HG02884 (cell line): ENCODE measurements at regions not wholly inside any gene's neighbourhood (a gene's known extent, or its start where the extent isn't known, plus 50 kb on each side); places are given as distances from the start of the nearest gene placed in this dataset.
A peak's percentile ranks its signal among the peaks of the same experiment; 100 is the strongest.

ENCODE experiments used
- ATAC-seq: cut with Tn5 transposase; IDR thresholded peaks from one replicate; pipeline ENCODE4 v1.9.1; 2021; ENCODE audit warnings: mild to moderate bottlenecking, moderate library complexity; ENCODE audit not compliant: unreplicated experiment

GRCh38 chrX:10047133-10047532, 80.0 kb downstream of the CLDN34 start:
- no peak for ATAC-seq

DNA sequence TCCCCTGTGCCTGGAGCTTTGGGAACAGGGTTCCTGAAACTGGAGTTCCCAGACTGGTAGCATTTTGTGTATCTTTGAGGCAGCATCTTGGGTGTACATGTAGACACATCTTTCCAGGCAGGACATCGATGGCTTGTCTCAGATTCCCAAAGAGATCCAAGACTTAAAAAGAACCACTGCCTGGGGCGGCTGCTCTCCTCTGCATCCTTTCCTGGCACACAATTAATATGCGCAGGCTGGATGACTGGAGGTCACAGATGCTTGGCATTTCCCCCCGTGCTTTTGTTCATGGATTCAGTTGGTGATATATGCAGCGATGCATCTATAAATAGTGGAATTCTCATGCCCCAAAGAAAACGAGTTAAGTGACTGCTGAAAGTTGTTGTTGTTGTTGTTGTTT, 80.5 kb downstream of the CLDN34 start:
- no peak for ATAC-seq

- no peak for ATAC-seq
Measured at GRCh38 chrX:10048076-10048475, 80.9 kb downstream of the CLDN34 start.

- ATAC-seq = no peak
Measured at GRCh38 chrX:10048707-10049106, 81.5 kb downstream of the CLDN34 start.

DNA sequence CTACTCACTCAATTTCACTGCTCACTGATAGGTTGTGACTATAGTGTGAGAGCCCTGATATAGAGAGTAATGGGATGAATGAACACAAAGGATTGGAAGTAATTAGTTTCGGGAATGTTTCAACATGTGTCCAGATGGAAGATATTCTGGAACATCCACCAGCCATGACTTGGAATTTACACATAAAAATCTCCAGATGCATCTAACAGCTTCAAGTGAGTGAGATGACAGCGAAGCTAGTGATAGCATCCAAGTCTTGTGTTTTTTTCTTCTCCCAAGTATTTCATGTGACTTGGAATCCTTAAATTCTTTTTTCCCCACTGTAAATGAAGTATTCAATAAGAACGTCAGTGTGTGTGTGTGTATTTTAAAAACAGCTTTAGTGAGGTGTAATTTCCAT, 82.1 kb downstream of the CLDN34 start:
- ATAC-seq = no peak

DNA sequence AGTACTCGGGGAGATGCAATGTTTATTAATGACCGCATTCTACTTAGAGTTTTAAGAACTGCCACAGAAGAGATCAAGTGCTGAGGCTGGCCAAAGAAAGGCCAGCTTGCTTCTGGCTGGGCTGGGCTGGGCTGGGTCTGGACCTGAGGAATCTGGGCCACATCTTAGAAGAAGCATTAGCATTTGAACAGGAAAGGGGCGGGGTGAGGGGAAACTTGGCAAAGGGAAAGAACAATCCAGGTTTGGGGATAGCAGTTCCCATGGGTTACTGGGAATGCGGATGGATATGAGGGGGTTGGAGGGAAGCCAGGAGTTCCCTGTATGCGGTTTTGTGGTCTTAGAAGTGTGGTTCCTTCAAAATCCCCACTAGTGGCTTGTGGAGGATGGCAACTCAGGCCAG, 83.3 kb downstream of the CLDN34 start:
- no peak for ATAC-seq

DNA sequence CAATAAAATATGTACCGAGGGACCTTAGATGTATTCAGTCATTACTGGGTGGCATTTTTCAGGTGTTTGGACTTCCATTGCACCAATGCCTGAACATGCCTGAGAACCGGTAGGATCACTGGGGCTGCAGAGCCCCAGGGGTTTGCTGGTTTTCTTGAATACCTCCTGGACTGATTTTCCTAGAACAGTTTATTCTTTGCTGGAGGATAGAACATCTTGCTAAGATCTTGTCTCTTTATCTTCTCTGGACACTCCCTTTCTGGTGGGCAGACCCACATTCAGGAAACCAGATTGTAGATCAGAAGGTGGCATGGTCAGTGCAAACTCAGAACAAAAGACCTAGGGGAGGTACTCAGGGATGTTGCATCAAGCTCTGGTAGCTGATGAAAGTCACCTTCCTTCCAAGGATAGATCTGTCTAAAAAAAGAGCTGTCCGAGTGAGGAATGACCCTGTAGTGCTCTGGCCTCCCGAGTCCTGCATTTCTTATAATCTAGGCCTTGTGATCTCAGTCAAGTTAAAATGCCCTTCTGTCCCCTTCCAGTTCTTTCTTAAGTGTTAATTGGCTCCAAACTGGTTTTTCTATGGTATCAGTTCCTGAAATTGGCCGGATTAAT, 84.8 kb downstream of the CLDN34 start:
- ATAC-seq = no peak

DNA sequence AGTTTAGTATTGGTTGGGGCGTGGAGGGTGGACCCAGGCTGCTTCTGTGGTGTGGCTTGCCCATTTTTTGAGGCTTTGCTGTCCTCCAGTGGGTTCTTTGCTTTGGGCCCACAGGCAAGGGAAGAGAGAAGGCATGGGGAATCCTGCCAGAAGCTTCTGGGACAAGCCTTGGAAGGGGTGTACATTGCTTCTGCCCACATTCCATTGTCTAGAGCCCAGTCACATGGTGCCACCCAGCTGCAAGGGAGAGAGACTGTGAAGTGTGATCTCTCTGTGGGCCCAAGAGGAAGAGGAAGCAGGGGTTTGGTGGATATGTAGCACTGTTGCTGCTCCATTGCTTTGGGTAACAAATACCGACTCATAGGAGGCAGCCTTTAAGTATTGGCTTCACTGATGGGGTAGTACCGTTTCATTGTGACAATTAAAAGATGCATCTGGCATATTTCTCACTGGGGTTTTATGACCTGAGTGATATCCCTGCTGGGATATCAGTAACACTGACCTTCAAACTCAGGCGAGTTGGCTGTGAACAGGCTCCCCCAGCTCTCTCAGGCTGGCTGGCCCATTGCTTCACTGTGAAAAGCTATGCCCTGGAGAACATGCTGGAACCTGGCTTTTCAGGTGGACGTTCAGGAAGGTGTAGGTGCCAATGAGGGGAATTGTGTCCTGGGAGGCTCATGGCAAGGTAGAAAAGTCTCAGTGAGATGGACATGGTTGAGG, 85.9 kb downstream of the CLDN34 start:
- no peak for ATAC-seq

DNA sequence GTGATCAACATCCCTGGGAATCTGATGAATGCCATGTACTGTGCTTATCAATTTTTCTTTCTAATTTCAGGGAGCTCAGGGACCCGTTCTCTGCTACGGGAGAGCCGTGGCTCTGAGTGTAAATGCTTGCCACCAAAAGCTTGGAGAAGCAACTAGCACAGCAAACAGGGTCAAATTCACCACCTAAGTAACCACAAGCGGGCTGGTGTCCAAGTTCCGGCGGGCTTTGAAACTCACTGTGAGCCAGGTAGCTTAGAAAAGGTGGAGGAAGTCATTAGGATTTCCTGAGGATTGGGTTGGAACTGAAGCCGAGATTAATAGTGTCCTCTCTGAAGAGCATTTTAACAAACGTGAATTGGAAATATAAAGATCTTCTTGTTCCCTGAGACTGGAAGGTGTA, 87.2 kb downstream of the CLDN34 start:
- no peak for ATAC-seq

- ATAC-seq = no peak
Measured at GRCh38 chrX:10055430-10055829, 88.3 kb downstream of the CLDN34 start.

DNA sequence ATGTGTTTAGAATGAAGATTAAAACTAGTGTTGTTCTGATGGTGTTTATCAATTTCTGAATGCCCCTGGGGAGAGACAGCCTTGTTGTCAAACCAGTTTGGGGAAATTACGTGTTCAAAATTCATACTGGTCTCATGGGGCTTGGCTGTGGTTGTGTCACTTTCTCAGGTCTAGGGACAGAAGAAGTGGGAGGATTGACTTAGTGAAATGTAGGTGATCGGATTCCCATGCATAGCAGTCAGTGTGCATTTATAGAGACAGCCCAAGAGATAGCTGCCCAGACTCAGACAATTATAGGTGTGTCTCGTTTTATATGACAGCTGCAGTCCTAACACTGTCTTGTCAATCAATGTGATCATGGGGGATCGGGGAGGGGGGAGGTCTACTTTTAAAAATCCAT, 94.4 kb upstream of the CLCN4 start:
- peak; percentile 72 for ATAC-seq

- no peak for ATAC-seq
Measured at GRCh38 chrX:10062980-10063379, 93.8 kb upstream of the CLCN4 start.

GRCh38 chrX:10064736-10065135, 92.0 kb upstream of the CLCN4 start:
- no peak for ATAC-seq

DNA sequence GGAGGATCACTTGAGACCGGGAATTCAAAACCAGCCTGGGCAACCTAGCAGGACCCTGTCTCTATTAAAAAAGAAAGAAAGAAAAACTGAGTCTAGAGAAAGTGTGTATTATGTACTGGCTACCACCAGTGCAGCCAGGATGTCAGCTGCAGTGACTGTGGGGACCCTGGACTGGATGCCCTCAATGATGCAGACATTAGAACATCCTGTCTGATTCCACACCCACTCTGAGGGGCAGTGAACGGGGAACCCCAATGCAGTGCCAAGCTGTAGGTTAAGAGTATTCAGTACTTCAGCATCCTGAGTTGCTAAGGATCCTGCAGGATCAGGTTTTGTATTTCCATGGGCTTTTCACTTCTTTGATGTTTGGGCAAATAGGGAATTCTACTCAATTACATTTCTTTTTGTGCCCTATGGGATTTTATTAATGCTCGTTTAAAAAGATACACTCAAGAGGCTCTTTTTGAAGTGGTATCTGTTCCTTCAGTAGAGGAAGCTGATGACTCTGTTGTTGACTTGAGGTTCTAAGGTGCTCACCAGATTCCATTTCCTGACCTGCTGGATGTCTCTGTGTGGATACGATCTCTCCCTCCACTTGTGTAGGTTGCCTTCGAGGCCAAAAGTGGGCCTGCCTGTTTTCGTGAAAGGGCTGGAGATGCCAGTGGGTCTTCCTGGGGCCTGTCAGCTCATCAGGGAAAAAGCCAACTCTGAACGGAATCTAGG, 85.9 kb upstream of the CLCN4 start:
- ATAC-seq = no peak

DNA sequence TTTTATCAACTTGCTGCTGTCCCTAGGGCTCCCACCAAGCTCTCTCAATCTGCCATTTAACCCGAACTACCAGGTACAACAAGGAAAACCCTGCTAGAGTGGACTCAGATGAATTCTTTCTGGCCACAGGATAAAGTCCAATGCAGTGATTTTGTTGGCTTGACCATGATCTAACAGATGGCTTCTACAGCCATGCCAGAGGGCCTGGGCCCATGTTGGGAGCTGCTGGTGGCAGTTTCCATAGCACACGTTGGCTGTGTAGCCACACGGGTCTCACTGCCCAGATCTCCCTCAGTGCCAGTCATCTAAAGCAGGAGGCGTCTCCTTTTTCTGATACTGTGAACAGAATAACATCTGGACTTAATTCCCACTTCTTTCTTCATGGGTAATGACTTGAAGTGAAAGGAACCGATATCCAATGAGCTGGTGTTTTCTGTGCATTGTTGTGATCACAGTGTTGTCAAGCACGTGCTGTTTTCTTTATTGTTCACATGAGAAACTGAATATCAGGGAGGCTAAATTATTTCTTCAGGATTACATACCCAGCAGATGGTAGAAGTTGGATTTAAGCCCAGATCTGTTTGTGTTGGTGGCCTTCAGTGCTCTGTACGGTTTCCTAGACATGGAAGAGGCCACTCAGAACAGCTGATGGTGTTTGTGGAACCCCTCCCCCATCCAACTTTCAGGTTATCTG, 85.2 kb upstream of the CLCN4 start:
- ATAC-seq = no peak

DNA sequence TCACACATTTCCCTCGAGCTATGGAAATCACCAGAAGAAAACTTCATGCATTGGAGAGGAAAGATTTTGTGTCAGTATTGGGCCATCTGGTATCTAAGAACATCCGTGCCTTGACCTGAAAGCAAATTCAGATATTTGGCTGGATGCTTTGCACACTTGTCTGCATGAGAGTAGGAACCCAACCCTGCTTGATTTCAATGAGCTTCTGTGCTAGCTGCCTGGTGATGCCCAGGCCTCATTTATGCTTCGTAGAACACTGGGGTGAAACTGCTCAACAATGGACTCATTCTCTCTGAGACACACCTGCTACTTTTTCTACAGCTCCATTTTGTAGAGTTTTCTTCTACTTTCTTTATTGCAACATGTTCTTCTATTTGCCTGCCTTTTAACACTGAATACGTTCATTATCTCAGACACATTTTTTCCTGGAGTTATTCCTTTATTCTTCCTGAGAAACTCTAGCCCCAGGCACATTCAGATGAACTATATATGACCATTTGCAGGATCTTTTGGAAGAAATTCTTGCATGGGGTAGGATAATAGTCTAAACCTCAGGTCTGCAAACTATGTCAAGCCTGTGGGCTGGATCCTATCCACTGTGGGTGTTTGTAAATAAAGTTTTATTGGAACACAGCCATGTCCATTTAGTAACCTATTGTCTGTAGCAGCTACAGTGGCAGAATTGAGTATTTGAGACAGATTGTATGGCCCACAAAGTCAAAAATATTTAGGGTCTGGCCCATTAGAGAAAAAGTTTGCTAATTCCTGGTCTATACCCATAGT, 83.8 kb upstream of the CLCN4 start:
- no peak for ATAC-seq

GRCh38 chrX:10073671-10074070, 83.1 kb upstream of the CLCN4 start:
- ATAC-seq = no peak

GRCh38 chrX:10074241-10074941, 82.4 kb upstream of the CLCN4 start:
- ATAC-seq = no peak

- ATAC-seq = no peak
Measured at GRCh38 chrX:10076765-10077164, 80.0 kb upstream of the CLCN4 start.
